ENCODE measurements at regions not wholly inside any gene's neighbourhood (a gene's known extent, or its start where the extent isn't known, plus 50 kb on each side); places are given as distances from the start of the nearest gene placed in this dataset.

DNA sequence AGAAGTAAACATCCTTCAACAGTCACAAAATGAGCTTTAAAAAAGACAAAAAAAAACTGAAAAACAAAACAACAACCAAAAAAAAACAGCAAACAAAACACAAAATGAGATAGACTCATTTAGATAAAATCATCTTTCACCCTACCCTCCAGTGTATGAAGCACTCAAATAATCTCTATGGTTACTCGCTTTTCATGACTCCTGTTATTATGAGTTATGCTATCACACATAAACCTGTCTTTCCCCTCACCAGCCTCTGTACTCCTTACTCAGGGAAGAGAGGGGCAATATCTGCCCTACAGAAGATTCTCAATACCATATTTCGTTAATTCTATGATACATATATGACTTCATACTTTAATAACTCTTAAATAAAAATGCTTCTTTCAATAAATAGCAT is 158.2 kb downstream of the TPBG start:
- TF ChIP-seq KLF10 (tag by site-specific recombination; IDR thresholded peaks at IDR 0.05) (no peak), BCL11A (tag by site-specific recombination; IDR thresholded peaks at IDR 0.05; ENCODE audit: low read depth) (no peak), ZNF777 (tag by site-specific recombination; IDR thresholded peaks at IDR 0.05; ENCODE audit: borderline replicate concordance) (no peak), GLI4 (tag by site-specific recombination; IDR thresholded peaks at IDR 0.05) (no peak)
- TF ChIP-seq, protein P1, sequence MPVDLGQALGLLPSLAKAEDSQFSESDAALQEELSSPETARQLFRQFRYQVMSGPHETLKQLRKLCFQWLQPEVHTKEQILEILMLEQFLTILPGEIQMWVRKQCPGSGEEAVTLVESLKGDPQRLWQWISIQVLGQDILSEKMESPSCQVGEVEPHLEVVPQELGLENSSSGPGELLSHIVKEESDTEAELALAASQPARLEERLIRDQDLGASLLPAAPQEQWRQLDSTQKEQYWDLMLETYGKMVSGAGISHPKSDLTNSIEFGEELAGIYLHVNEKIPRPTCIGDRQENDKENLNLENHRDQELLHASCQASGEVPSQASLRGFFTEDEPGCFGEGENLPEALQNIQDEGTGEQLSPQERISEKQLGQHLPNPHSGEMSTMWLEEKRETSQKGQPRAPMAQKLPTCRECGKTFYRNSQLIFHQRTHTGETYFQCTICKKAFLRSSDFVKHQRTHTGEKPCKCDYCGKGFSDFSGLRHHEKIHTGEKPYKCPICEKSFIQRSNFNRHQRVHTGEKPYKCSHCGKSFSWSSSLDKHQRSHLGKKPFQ (tag by site-specific recombination; IDR thresholded peaks at IDR 0.05): no peak
- TF ChIP-seq, protein P2, sequence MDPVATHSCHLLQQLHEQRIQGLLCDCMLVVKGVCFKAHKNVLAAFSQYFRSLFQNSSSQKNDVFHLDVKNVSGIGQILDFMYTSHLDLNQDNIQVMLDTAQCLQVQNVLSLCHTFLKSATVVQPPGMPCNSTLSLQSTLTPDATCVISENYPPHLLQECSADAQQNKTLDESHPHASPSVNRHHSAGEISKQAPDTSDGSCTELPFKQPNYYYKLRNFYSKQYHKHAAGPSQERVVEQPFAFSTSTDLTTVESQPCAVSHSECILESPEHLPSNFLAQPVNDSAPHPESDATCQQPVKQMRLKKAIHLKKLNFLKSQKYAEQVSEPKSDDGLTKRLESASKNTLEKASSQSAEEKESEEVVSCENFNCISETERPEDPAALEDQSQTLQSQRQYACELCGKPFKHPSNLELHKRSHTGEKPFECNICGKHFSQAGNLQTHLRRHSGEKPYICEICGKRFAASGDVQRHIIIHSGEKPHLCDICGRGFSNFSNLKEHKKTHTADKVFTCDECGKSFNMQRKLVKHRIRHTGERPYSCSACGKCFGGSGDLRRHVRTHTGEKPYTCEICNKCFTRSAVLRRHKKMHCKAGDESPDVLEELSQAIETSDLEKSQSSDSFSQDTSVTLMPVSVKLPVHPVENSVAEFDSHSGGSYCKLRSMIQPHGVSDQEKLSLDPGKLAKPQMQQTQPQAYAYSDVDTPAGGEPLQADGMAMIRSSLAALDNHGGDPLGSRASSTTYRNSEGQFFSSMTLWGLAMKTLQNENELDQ (tag by site-specific recombination; IDR thresholded peaks at IDR 0.05; ENCODE audit: low read depth): no peak
- TF ChIP-seq, protein P3, sequence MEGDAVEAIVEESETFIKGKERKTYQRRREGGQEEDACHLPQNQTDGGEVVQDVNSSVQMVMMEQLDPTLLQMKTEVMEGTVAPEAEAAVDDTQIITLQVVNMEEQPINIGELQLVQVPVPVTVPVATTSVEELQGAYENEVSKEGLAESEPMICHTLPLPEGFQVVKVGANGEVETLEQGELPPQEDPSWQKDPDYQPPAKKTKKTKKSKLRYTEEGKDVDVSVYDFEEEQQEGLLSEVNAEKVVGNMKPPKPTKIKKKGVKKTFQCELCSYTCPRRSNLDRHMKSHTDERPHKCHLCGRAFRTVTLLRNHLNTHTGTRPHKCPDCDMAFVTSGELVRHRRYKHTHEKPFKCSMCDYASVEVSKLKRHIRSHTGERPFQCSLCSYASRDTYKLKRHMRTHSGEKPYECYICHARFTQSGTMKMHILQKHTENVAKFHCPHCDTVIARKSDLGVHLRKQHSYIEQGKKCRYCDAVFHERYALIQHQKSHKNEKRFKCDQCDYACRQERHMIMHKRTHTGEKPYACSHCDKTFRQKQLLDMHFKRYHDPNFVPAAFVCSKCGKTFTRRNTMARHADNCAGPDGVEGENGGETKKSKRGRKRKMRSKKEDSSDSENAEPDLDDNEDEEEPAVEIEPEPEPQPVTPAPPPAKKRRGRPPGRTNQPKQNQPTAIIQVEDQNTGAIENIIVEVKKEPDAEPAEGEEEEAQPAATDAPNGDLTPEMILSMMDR (tag by site-specific recombination; IDR thresholded peaks at IDR 0.05): no peak

Measured in HEK293 (cell line).